Upper lobe of right lung (tissue), 1 donor: ENCODE measurements at regions not wholly inside any gene's neighbourhood (a gene's known extent, or its start where the extent isn't known, plus 50 kb on each side); places are given as distances from the start of the nearest gene placed in this dataset.

Source experiments
- ATAC-seq: fragments of 200-7000 bp; cut with Tn5 transposase; one replicate; pipeline ENCODE4 v1.9.1; 2020; ENCODE audit warnings: mild to moderate bottlenecking, moderate library complexity
- DNase-seq: peaks from one replicate; pipeline ENCODE4 v3.0.0-alpha.2; 2020
- H3K27ac ChIP-seq: fragments of 200-600 bp; one replicate; pipeline ENCODE4 v1.8.0; 2022
- H3K27me3 ChIP-seq: fragments of 200-600 bp; one replicate; pipeline ENCODE4 v1.8.0; 2022; ENCODE audit warnings: mild to moderate bottlenecking
- H3K36me3 ChIP-seq: fragments of 200-600 bp; one replicate; pipeline ENCODE4 v1.8.0; 2022
- H3K4me1 ChIP-seq: fragments of 200-600 bp; one replicate; pipeline ENCODE4 v1.8.0; 2022
- H3K4me3 ChIP-seq: fragments of 200-600 bp; one replicate; pipeline ENCODE4 v1.8.0; 2022; ENCODE audit warnings: mild to moderate bottlenecking
- H3K9me3 ChIP-seq: fragments of 200-600 bp; one replicate; pipeline ENCODE4 v1.8.0; 2022
- intact Hi-C: fragments of 100-400 bp; cut with DNase I; formaldehyde crosslinking; loops from one replicate; pipeline ENCODE4 v1.11.0; 2022
- TF ChIP-seq, protein P1 (sequence below): fragments of 200-600 bp; IDR thresholded peaks from one replicate; pipeline ENCODE4 v1.8.0; 2022; ENCODE audit warnings: antibody characterized with exemption
- donor health status: DM: no; HTN: yes; CAD: no; lungs with severe emphysema.

DNA sequence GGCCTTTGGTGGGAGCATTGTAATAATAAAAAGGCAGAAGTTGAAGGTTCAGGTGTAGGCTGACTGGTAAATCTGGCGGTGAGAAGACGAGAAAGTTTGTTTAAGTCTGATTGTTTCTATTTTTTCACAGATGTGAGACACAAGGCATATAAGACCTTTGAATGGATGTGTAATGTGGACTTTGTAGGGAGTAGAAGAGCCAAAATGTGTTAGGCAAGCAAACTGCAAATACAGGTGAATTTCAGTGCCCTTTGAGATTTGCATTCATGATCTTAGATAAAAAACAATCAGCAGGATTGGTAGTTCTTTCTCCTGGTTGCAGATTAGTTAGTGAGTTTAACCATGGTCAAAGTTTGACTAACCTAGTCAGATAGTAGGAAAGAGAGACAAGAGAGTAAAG lies 238.9 kb downstream of the FRK start:
- TF ChIP-seq, protein P1, sequence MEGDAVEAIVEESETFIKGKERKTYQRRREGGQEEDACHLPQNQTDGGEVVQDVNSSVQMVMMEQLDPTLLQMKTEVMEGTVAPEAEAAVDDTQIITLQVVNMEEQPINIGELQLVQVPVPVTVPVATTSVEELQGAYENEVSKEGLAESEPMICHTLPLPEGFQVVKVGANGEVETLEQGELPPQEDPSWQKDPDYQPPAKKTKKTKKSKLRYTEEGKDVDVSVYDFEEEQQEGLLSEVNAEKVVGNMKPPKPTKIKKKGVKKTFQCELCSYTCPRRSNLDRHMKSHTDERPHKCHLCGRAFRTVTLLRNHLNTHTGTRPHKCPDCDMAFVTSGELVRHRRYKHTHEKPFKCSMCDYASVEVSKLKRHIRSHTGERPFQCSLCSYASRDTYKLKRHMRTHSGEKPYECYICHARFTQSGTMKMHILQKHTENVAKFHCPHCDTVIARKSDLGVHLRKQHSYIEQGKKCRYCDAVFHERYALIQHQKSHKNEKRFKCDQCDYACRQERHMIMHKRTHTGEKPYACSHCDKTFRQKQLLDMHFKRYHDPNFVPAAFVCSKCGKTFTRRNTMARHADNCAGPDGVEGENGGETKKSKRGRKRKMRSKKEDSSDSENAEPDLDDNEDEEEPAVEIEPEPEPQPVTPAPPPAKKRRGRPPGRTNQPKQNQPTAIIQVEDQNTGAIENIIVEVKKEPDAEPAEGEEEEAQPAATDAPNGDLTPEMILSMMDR, result no peak
- intact Hi-C loops, result no loop called here
- Histone ChIP-seq H3K4me3 (no peak overlapping the region), H3K4me1 (no peaks in the 10 kb centered on the region), H3K27me3 (no peaks in the 10 kb centered on the region), H3K27ac (no peak overlapping the region), H3K36me3 (no peaks in the 10 kb centered on the region), H3K9me3 (no peaks in the 10 kb centered on the region)
- ATAC-seq, result no peak
- DNase-seq, result no peak

DNA sequence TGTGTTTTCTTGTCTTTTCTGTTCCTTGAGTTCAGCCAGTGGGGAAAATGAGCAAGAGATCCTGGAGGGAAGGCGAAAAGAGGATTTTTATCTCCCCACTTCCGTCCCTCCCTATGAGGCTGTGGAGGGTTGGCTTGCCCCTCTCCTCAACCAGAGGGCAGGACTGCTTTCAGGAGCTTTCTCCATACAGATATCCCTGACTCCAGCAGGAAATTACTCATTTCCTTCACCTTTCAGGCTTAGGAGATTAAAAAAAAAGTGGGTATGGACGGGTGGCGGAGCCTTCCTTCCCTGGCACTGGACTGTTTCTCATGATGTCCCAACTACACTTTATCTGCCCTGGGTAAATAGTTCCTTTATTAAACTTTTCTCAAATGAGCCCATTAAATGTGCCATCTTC lies 241.2 kb downstream of the FRK start:
- intact Hi-C loops, result no loop called here
- Histone ChIP-seq H3K27ac (no peak overlapping the region), H3K27me3 (no peaks in the 10 kb centered on the region), H3K4me3 (no peak overlapping the region), H3K36me3 (no peaks in the 10 kb centered on the region), H3K9me3 (no peaks in the 10 kb centered on the region), H3K4me1 (no peaks in the 10 kb centered on the region)
- TF ChIP-seq, protein P1, result no peak
- DNase-seq (no peak), ATAC-seq (no peak)

DNA sequence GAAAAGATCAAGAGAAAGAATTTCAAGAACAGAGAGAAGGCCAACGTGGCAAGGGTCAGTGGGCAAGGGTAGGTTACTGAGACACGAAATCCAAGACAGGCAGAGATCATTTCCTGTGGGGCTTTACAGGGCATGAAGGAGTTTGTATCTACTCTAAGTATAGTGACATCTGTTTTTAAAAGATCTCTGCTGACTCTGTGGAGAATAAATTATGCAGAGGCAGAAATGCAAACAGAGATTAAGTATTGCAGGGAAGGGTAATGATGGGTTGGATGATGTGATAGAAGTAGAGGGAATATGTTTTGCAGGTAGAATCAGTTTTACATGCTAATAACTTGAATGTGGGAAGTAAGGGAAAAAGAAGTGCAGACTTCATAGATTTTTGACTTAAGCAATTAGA lies 243.5 kb downstream of the FRK start:
- H3K4me1 ChIP-seq, result no peaks in the 10 kb centered on the region
- intact Hi-C loops, result no loop called here
- TF ChIP-seq, protein P1, result no peak
- DNase-seq, result no peak
- H3K9me3 ChIP-seq, result no peaks in the 10 kb centered on the region
- H3K27me3 ChIP-seq, result no peaks in the 10 kb centered on the region
- no peak overlapping the region for H3K27ac ChIP-seq
- H3K4me3 ChIP-seq, result no peak overlapping the region
- ATAC-seq, result no peak
- H3K36me3 ChIP-seq, result no peaks in the 10 kb centered on the region

DNA sequence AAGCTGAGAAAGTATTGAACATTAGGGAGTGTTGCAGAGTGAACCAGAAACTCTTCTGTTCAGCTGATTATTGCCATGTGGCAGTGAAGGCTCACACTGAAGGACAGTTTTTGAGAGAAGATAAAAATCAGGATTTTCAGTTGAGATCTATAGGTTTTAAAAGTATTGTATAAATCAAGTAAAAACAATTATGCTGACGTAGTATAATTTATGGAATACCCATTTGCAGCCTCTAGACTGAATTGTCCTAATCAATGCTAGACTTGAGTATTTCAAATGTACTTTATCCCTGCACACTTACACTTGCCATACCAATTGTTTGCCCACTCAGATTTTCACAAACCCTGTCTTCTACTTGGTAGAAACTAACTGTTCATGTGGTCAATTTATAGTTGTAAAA lies 245.8 kb downstream of the FRK start:
- TF ChIP-seq, protein P1, result no peak
- intact Hi-C loops, result no loop called here
- Histone ChIP-seq H3K27me3 (no peaks in the 10 kb centered on the region), H3K9me3 (no peaks in the 10 kb centered on the region), H3K4me3 (no peak overlapping the region), H3K36me3 (no peaks in the 10 kb centered on the region), H3K4me1 (no peaks in the 10 kb centered on the region), H3K27ac (no peak overlapping the region)
- DNase-seq, result no peak
- no peak for ATAC-seq

DNA sequence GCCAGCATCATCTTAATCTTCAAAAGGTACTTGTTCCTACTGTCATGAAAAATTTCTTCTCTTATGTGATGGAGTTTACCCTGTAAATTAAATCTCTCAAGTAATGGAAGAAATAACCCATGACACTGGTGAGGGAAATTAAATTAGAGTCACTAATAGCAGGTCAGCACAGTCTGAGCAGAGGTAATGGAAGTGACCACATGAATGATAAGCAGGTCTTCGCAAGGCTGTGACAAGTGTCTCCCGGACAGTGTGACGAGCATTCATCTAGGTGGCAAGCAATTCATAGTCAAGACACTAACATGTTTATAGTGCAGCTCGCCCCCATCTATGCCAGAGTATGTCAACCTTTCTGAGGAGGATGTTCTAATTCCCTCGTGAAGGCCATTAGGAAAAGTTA lies 249.2 kb downstream of the FRK start:
- Histone ChIP-seq H3K4me3 (no peak overlapping the region), H3K4me1 (no peaks in the 10 kb centered on the region), H3K9me3 (no peaks in the 10 kb centered on the region), H3K36me3 (no peaks in the 10 kb centered on the region), H3K27ac (no peak overlapping the region), H3K27me3 (no peaks in the 10 kb centered on the region)
- ATAC-seq, result no peak
- TF ChIP-seq, protein P1, result no peak
- DNase-seq, result no peak
- intact Hi-C loops, result no loop called here

DNA sequence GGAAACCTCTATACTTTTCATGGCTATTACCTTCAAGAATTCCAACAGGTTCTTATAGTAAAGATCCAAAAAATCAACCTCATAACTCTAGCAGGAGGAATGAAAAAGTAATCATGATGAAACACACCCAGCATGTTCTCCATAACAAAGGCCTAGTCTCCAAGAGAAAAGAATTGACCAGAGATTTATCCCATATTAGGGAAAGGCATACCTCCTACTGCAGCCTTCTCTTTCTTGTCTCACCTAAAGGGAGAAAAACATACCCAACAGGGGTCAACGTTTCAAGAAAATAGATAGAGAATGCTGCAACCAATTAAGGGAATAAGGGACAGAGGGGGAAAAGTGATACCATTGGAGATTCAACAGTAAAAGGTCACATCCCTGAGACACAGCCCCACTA lies 262.5 kb downstream of the FRK start:
- no peaks in the 10 kb centered on the region for H3K27me3 ChIP-seq
- H3K27ac ChIP-seq, result no peak overlapping the region
- H3K4me1 ChIP-seq, result no peaks in the 10 kb centered on the region
- ATAC-seq (no peak), DNase-seq (no peak)
- H3K36me3 ChIP-seq, result no peaks in the 10 kb centered on the region
- intact Hi-C loops, result no loop called here
- H3K9me3 ChIP-seq, result no peaks in the 10 kb centered on the region
- TF ChIP-seq, protein P1, result no peak
- H3K4me3 ChIP-seq, result no peak overlapping the region
